Fibroblast of skin of right biceps (primary cell): ENCODE measurements at regions not wholly inside any gene's neighbourhood (a gene's known extent, or its start where the extent isn't known, plus 50 kb on each side); places are given as distances from the start of the nearest gene placed in this dataset.
"Not testable (repeated sequence)": the region's sequence is repeated elsewhere in the genome, so short reads cannot be mapped to it uniquely, and the experiment has no call there.

Source experiments
- DNase-seq: peaks from one replicate; pipeline ENCODE4 v3.0.0-alpha.2; 2013

GRCh38 chr18:5717256-5717655, 173.5 kb upstream of the EPB41L3 start:
- DNase-seq, result no peak

GRCh38 chr18:5710676-5711075, 166.9 kb upstream of the EPB41L3 start:
- no peak for DNase-seq

GRCh38 chr18:5710235-5710634, 166.4 kb upstream of the EPB41L3 start:
- DNase-seq, result no peak

- DNase-seq, result no peak
Measured at GRCh38 chr18:5709476-5710095, 165.8 kb upstream of the EPB41L3 start.

GRCh38 chr18:5707586-5707985, 163.8 kb upstream of the EPB41L3 start:
- no peak for DNase-seq

- no peak for DNase-seq
Measured at GRCh38 chr18:5705393-5705792, 161.6 kb upstream of the EPB41L3 start.

- DNase-seq, result no peak
Measured at GRCh38 chr18:5704847-5705246, 161.1 kb upstream of the EPB41L3 start.

- not testable (repeated sequence) for DNase-seq
Measured at GRCh38 chr18:5702016-5702415, 158.2 kb upstream of the EPB41L3 start.

GRCh38 chr18:5693699-5694294, 150.0 kb upstream of the EPB41L3 start:
- peak; percentile 16 for DNase-seq

- DNase-seq, result no peak
Measured at GRCh38 chr18:5678779-5679406, 135.1 kb upstream of the EPB41L3 start.

- no peak for DNase-seq
Measured at GRCh38 chr18:5678278-5678677, 134.5 kb upstream of the EPB41L3 start.

- DNase-seq, result no peak
Measured at GRCh38 chr18:5673616-5674015, 129.8 kb upstream of the EPB41L3 start.

GRCh38 chr18:5669585-5669984, 125.8 kb upstream of the EPB41L3 start:
- no peak for DNase-seq

GRCh38 chr18:5668087-5668715, 124.4 kb upstream of the EPB41L3 start:
- DNase-seq, result no peak

- DNase-seq, result no peak
Measured at GRCh38 chr18:5667356-5667755, 123.6 kb upstream of the EPB41L3 start.

GRCh38 chr18:5662586-5663090, 118.8 kb upstream of the EPB41L3 start:
- DNase-seq, result no peak

- DNase-seq, result peak; percentile 0
Measured at GRCh38 chr18:5661179-5661578, 117.4 kb upstream of the EPB41L3 start.

- no peak for DNase-seq
Measured at GRCh38 chr18:5653802-5654201, 110.0 kb upstream of the EPB41L3 start.

- no peak for DNase-seq
Measured at GRCh38 chr18:5651736-5652135, 107.9 kb upstream of the EPB41L3 start.

- DNase-seq, result no peak
Measured at GRCh38 chr18:5649439-5649838, 105.6 kb upstream of the EPB41L3 start.

- no peak for DNase-seq
Measured at GRCh38 chr18:5646739-5647138, 102.9 kb upstream of the EPB41L3 start.

GRCh38 chr18:5643288-5643687, 99.5 kb upstream of the EPB41L3 start:
- DNase-seq, result no peak

GRCh38 chr18:5640939-5641338, 97.1 kb upstream of the EPB41L3 start:
- no peak for DNase-seq

- DNase-seq, result no peak
Measured at GRCh38 chr18:5639131-5639530, 95.3 kb upstream of the EPB41L3 start.
